Vagina (tissue), 2 donors: ENCODE measurements at regions not wholly inside any gene's neighbourhood (a gene's known extent, or its start where the extent isn't known, plus 50 kb on each side); places are given as distances from the start of the nearest gene placed in this dataset.

Experiments used
- CTCF ChIP-seq, 3 experiments: fragments of 450-650 bp in 2 of 3; fragments of 200-600 bp in 1 of 3; sonication (generic) in 1 of 3; IDR thresholded peaks; one replicate each; pipeline ENCODE4 v1.5.1; 2017 to 2019; ENCODE audit warnings: antibody characterized with exemption in 3 of 3, mild to moderate bottlenecking in 2 of 3, moderate library complexity in 2 of 3
- POLR2A ChIP-seq, 2 donors: fragments of 450-650 bp; IDR thresholded peaks; one replicate each; pipeline ENCODE4 v1.6.1; 2017; ENCODE audit warnings: antibody characterized with exemption in 2 of 2, mild to moderate bottlenecking in 2 of 2, moderate library complexity in 2 of 2

- TF ChIP-seq CTCF (IDR thresholded peaks at IDR 0.05) (no peak), POLR2A (IDR thresholded peaks at IDR 0.05) (no peak)
These were observed 96.4 kb downstream of the TPRA1 start for GRCh38 chr3:127493924-127494646.
